Loucy (cell line): ENCODE measurements at regions not wholly inside any gene's neighbourhood (a gene's known extent, or its start where the extent isn't known, plus 50 kb on each side); places are given as distances from the start of the nearest gene placed in this dataset.

ENCODE experiments used
- H2AFZ ChIP-seq: fragments of 200-600 bp; sonication (generic); 2 replicates; pipeline ENCODE4 v1.6.0; 2016; ENCODE audit warnings: antibody characterized with exemption, mild to moderate bottlenecking, low read length, moderate library complexity
- H3F3A ChIP-seq: fragments of 200-600 bp; 2 replicates; pipeline ENCODE4 v1.6.0; 2016; ENCODE audit warnings: antibody characterized with exemption, low read depth, mild to moderate bottlenecking
- H3K27me3 ChIP-seq: fragments of 200-600 bp; sonication (generic); 2 replicates; pipeline ENCODE4 v1.6.1; 2014; ENCODE audit warnings: low read length, mild to moderate bottlenecking; ENCODE audit not compliant: insufficient read depth, poor library complexity, severe bottlenecking
- H3K36me3 ChIP-seq: fragments of 200-600 bp; sonication (generic); 2 replicates; pipeline ENCODE4 v1.6.1; 2016; ENCODE audit warnings: low read length; ENCODE audit not compliant: insufficient read depth
- H3K4me1 ChIP-seq: fragments of 200-600 bp; sonication (generic); 2 replicates; pipeline ENCODE4 v1.5.1; 2014; ENCODE audit warnings: low read length, mild to moderate bottlenecking; ENCODE audit not compliant: insufficient read depth, poor library complexity, severe bottlenecking
- H3K4me2 ChIP-seq: fragments of 200-600 bp; sonication (generic); 2 replicates; pipeline ENCODE4 v1.6.0; 2014; ENCODE audit warnings: antibody characterized with exemption, low read length, low read depth, mild to moderate bottlenecking; ENCODE audit not compliant: poor library complexity, severe bottlenecking
- H3K4me3 ChIP-seq: fragments of 200-600 bp; sonication (generic); 2 replicates; pipeline ENCODE4 v1.5.1; 2014; ENCODE audit warnings: low read length, mild to moderate bottlenecking, mixed read lengths; ENCODE audit not compliant: poor library complexity, severe bottlenecking
- H3K79me2 ChIP-seq: fragments of 200-600 bp; sonication (generic); 2 replicates; pipeline ENCODE4 v1.6.1; 2014; ENCODE audit warnings: low read length; ENCODE audit not compliant: insufficient read depth
- H3K9ac ChIP-seq: fragments of 200-600 bp; sonication (generic); 2 replicates; pipeline ENCODE4 v1.6.0; 2014; ENCODE audit warnings: mild to moderate bottlenecking, low read depth, low read length, moderate library complexity; ENCODE audit not compliant: poor library complexity, severe bottlenecking
- H3K9me2 ChIP-seq: fragments of 200-600 bp; sonication (generic); replicated peaks from 2 replicates; pipeline ENCODE4 v1.6.1; 2016; ENCODE audit warnings: low read depth, low read length, mixed read lengths
- H3K9me3 ChIP-seq: fragments of 200-600 bp; sonication (generic); 2 replicates; pipeline ENCODE4 v1.6.1; 2014; ENCODE audit warnings: mild to moderate bottlenecking, antibody characterized with exemption, low read length, low read depth; ENCODE audit not compliant: insufficient read depth
- H4K20me1 ChIP-seq: fragments of 200-600 bp; sonication (generic); 2 replicates; pipeline ENCODE4 v1.6.0; 2014; ENCODE audit warnings: antibody characterized with exemption, low read length, mild to moderate bottlenecking; ENCODE audit not compliant: insufficient read depth, poor library complexity, severe bottlenecking
- CTCF ChIP-seq: fragments of 200-600 bp; sonication (generic); conservative IDR thresholded peaks from 2 replicates; pipeline ENCODE4 v1.5.1; 2014; ENCODE audit warnings: mild to moderate bottlenecking, antibody characterized with exemption, low read length
- EZH2phosphoT487 ChIP-seq: fragments of 200-600 bp; IDR thresholded peaks from 2 replicates; pipeline ENCODE4 v1.6.1; 2018; ENCODE audit warnings: antibody characterized with exemption, mild to moderate bottlenecking, moderate library complexity, borderline replicate concordance

DNA sequence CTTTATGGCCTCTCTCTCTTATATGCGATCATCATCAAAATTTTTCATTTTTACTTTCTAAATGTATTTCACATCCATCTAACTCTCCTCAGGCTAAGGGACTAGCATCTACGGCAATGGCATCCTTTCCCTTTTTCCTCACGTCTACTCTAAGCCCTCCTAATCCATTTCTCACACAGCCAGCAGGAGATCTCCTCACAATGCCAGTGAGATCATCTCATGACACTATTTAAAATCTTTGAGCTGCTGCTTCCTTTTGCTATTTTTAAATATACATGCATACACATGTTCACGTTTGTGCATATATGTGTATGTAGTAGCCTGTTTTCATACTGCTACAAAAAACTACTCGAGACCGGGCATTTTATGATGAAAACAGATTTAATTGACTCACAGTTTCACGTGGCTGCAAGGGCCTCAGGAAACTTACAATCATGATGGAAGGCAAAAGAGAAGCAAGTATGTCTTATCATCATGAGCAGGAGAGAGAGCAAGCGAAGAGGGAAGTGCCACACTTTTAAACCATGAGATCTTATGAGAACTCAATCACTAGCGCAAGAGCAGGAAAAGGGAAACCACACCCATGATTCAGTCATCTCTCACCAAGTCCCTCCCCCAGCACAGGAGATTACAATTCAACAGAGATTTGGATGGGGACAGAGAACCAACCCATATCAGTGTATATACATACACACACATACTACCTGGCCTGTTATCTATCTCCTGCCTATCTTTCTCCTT is 599.2 kb upstream of the ROBO1 start:
- H3K9me3 ChIP-seq, result no peaks in the 10 kb centered on the region
- no peak overlapping the region for H2AFZ ChIP-seq
- no peaks in the 10 kb centered on the region for H3K36me3 ChIP-seq
- H3K4me1 ChIP-seq, result no peaks in the 10 kb centered on the region
- H3K9ac ChIP-seq, result no peak overlapping the region
- H3K9me2 ChIP-seq, result no peaks in the 10 kb centered on the region
- no peak overlapping the region for H3K4me3 ChIP-seq
- no peaks in the 10 kb centered on the region for H3K79me2 ChIP-seq
- H3K4me2 ChIP-seq, result no peak overlapping the region
- TF ChIP-seq CTCF (no peak), EZH2phosphoT487 (no peak)
- no peaks in the 10 kb centered on the region for H3F3A ChIP-seq
- H3K27me3 ChIP-seq, result no peaks in the 10 kb centered on the region
- H4K20me1 ChIP-seq, result no peaks in the 10 kb centered on the region

DNA sequence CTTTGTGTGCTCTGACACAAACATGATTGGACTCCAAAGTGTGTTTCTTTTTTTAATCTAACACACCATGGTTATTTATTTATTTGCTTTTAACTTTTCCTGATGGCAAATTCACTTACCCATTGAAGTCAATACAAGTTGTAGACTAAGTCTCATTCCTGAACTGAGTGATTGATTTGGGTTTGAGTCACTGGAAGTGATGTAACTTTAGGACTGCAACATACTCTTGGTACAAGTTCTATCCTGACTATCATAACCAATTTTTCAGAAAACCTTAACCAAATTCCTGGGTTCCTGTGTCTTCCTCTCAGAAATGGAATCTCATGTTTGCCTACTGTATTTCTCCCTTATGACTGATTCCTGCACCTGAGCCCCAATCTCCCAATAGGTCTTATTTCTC is 590.0 kb upstream of the ROBO1 start:
- Histone ChIP-seq H3F3A (no peaks in the 10 kb centered on the region), H2AFZ (no peak overlapping the region), H3K4me3 (no peak overlapping the region)

DNA sequence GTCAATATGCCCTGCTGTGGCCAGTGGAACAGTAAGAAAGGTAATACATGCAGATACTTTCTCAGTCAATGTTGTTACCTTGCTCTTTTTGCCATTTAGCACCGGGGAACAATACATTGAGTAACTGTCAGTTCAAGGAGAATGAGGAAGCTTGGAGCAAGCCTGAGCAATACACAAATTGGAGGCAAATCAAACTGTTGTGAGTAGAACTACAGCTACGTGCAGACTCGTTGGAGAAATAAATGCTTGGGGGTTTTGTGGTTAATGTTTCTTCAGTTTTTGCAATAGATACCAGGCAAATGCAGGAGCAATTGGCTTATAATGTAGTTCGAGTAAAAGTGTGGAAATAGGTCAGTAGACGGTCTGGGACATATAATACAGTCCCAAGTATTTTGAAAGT is 587.3 kb upstream of the ROBO1 start:
- Histone ChIP-seq H3K4me3 (no peak overlapping the region), H3K79me2 (no peaks in the 10 kb centered on the region), H3F3A (no peaks in the 10 kb centered on the region), H3K9ac (no peak overlapping the region), H3K4me1 (no peaks in the 10 kb centered on the region), H3K36me3 (no peaks in the 10 kb centered on the region), H2AFZ (no peak overlapping the region), H3K4me2 (no peak overlapping the region), H4K20me1 (no peaks in the 10 kb centered on the region), H3K27me3 (no peaks in the 10 kb centered on the region), H3K9me2 (no peaks in the 10 kb centered on the region), H3K9me3 (no peaks in the 10 kb centered on the region)
- TF ChIP-seq CTCF (no peak), EZH2phosphoT487 (no peak)

More for the DNA sequence above, 590.0 kb upstream of the ROBO1 start:
- Histone ChIP-seq H3K9ac (no peak overlapping the region), H3K9me2 (no peaks in the 10 kb centered on the region), H4K20me1 (no peaks in the 10 kb centered on the region), H3K27me3 (no peaks in the 10 kb centered on the region), H3K9me3 (no peaks in the 10 kb centered on the region), H3K36me3 (no peaks in the 10 kb centered on the region), H3K4me1 (no peaks in the 10 kb centered on the region), H3K79me2 (no peaks in the 10 kb centered on the region), H3K4me2 (no peak overlapping the region)
- no peak for TF ChIP-seq EZH2phosphoT487

DNA sequence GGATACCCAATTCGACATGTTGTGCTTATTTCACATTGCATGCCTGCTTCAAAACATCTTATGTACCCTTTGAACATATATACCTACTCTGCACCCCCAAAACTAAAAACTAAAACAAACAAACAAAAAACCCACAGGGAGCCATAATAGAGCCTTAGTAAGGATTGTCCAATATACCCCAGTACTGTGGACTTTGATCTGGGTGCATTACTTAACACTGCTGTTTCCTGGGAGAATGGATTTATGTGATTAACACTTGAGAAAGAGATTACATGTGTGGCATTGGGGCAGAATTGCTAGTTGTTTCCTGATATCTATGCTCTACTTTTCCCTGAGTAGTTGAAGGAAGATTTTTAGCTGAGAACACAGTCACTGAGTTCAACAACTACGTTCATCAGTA is 583.4 kb upstream of the ROBO1 start:
- Histone ChIP-seq H3F3A (no peaks in the 10 kb centered on the region), H3K79me2 (no peaks in the 10 kb centered on the region), H3K4me3 (no peak overlapping the region), H3K9me3 (no peaks in the 10 kb centered on the region), H3K9me2 (no peaks in the 10 kb centered on the region), H3K27me3 (no peaks in the 10 kb centered on the region), H2AFZ (no peak overlapping the region), H3K4me2 (no peak overlapping the region), H3K9ac (no peak overlapping the region), H3K4me1 (no peaks in the 10 kb centered on the region), H4K20me1 (no peaks in the 10 kb centered on the region), H3K36me3 (no peaks in the 10 kb centered on the region)
- TF ChIP-seq CTCF (no peak), EZH2phosphoT487 (no peak)
